ENCODE measurements at regions not wholly inside any gene's neighbourhood (a gene's known extent, or its start where the extent isn't known, plus 50 kb on each side); places are given as distances from the start of the nearest gene placed in this dataset.

DNA sequence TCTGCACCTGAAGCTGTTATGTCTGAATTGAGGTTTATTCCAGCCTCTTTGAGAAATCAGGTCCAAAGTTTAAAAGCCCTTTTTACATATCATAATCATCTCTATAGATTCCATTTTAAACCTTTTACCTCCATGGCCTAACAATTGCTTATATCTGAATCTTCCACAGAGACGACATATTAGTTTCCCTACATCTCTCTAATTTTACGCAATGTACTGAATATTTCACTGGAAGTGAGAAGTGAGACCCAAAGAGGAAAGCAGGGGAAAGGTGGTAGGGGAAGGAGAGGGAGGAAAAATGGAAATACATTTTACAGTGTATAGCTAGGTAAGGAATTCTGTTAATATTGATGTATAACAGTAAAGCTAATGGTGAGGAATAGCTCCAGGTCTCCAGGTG lies 189.6 kb downstream of the MZT1 start:
- TF ChIP-seq, protein P1, sequence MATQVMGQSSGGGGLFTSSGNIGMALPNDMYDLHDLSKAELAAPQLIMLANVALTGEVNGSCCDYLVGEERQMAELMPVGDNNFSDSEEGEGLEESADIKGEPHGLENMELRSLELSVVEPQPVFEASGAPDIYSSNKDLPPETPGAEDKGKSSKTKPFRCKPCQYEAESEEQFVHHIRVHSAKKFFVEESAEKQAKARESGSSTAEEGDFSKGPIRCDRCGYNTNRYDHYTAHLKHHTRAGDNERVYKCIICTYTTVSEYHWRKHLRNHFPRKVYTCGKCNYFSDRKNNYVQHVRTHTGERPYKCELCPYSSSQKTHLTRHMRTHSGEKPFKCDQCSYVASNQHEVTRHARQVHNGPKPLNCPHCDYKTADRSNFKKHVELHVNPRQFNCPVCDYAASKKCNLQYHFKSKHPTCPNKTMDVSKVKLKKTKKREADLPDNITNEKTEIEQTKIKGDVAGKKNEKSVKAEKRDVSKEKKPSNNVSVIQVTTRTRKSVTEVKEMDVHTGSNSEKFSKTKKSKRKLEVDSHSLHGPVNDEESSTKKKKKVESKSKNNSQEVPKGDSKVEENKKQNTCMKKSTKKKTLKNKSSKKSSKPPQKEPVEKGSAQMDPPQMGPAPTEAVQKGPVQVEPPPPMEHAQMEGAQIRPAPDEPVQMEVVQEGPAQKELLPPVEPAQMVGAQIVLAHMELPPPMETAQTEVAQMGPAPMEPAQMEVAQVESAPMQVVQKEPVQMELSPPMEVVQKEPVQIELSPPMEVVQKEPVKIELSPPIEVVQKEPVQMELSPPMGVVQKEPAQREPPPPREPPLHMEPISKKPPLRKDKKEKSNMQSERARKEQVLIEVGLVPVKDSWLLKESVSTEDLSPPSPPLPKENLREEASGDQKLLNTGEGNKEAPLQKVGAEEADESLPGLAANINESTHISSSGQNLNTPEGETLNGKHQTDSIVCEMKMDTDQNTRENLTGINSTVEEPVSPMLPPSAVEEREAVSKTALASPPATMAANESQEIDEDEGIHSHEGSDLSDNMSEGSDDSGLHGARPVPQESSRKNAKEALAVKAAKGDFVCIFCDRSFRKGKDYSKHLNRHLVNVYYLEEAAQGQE (IDR thresholded peaks at IDR 0.05; ENCODE audit: low read depth) = no peak
- TF ChIP-seq ZNF274 (IDR thresholded peaks at IDR 0.05; ENCODE audit: low read depth, low read length) = no peak
